ENCODE measurements at regions not wholly inside any gene's neighbourhood (a gene's known extent, or its start where the extent isn't known, plus 50 kb on each side); places are given as distances from the start of the nearest gene placed in this dataset.
"Not testable (repeated sequence)": the region's sequence is repeated elsewhere in the genome, so short reads cannot be mapped to it uniquely, and the experiment has no call there.

DNA sequence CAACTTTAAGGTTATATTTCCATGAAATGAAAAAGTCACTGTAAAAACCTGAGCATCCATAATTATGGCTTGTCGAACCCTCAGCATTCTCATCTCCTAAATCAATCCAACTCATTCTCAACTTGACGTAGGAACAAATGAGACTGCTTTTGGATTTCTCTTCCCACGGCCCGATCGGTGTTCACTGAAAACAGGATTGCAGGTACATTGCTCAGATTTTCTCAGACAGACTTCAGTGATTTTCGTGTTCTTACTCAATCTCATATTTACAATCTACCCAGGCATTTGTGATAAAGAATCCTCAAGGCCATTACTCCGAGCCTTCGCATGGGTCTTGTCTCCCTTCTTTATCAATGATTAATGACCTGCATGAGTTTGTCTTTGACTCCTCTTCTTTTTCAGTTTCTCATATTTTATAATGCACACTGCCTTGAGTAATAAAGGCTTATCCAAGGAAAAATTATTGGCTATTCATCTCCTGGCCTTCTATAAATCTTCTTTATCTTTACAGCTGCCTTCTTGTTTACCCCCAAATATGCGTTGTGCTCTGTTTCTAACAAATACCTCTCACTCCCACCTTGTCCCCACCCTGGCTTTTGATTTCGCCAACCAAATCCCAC lies 90.4 kb upstream of the MYO3A start:
- TF ChIP-seq, protein P1, sequence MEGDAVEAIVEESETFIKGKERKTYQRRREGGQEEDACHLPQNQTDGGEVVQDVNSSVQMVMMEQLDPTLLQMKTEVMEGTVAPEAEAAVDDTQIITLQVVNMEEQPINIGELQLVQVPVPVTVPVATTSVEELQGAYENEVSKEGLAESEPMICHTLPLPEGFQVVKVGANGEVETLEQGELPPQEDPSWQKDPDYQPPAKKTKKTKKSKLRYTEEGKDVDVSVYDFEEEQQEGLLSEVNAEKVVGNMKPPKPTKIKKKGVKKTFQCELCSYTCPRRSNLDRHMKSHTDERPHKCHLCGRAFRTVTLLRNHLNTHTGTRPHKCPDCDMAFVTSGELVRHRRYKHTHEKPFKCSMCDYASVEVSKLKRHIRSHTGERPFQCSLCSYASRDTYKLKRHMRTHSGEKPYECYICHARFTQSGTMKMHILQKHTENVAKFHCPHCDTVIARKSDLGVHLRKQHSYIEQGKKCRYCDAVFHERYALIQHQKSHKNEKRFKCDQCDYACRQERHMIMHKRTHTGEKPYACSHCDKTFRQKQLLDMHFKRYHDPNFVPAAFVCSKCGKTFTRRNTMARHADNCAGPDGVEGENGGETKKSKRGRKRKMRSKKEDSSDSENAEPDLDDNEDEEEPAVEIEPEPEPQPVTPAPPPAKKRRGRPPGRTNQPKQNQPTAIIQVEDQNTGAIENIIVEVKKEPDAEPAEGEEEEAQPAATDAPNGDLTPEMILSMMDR (IDR thresholded peaks at IDR 0.05): no peak
- intact Hi-C loops (cut with micrococcal nuclease): no loop called here
- no peak for DNase-seq
- Histone ChIP-seq H3K4me1 (ENCODE audit: control insufficient read depth, insufficient read depth, low read length) (no peaks in the 10 kb centered on the region), H3K9me3 (ENCODE audit: control insufficient read depth, insufficient read depth, low read length) (no peaks in the 10 kb centered on the region), H3K27me3 (ENCODE audit: control insufficient read depth, insufficient read depth, low read length) (no peaks in the 10 kb centered on the region), H3K4me3 (ENCODE audit: low read length) (no peak overlapping the region), H3K27ac (ENCODE audit: low read length) (no peak overlapping the region), H3K36me3 (ENCODE audit: control insufficient read depth, insufficient read depth, low read length) (no peaks in the 10 kb centered on the region)
- Mint-ChIP-seq H3K36me3 (no peaks in the 10 kb centered on the region), H3K27me3 (ENCODE audit: low read depth in 2 of 2) (no peaks in the 10 kb centered on the region), H3K9me3 (peaks cover 5 to 6% of the 10 kb centered on the region in 2 donors), H3K27ac (no peak overlapping the region), H3K4me1 (no peaks in the 10 kb centered on the region), H3K4me3 (no peak overlapping the region)
- 92% methylated on average over 10 of the region's 10 CpGs for WGBS (ENCODE audit: insufficient coverage)
- ATAC-seq: no peak

DNA sequence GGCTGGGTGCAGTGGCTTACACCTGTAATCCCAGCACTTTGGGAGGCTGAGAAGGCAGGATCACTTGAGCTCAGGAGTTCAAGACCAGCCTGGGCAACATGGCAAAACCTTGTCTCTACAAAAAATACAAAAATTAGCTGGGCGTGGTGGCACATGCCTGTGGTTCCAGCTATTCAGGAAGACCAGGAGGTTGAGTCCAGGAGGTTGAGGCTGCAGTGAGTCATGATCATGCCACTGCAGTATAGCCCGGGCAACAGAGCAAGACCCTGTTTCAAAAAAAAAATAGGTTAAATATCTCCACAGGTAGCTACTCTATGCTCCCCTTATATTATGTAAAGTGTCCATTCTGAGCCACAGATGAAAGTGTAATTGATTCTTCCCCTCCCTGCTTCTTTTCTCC lies 89.3 kb upstream of the MYO3A start:
- H3K36me3 ChIP-seq (ENCODE audit: control insufficient read depth, insufficient read depth, low read length); H3K27ac Mint-ChIP-seq; DNase-seq; H3K27me3 ChIP-seq (ENCODE audit: control insufficient read depth, insufficient read depth, low read length); H3K9me3 Mint-ChIP-seq; intact Hi-C loops (cut with micrococcal nuclease); ATAC-seq; H3K4me1 ChIP-seq (ENCODE audit: control insufficient read depth, insufficient read depth, low read length); H3K27ac ChIP-seq (ENCODE audit: low read length); H3K4me3 ChIP-seq (ENCODE audit: low read length); H3K4me3 Mint-ChIP-seq; H3K4me1 Mint-ChIP-seq; H3K27me3 Mint-ChIP-seq (ENCODE audit: low read depth in 2 of 2); H3K36me3 Mint-ChIP-seq; H3K9me3 ChIP-seq (ENCODE audit: control insufficient read depth, insufficient read depth, low read length): not testable (repeated sequence)
- WGBS (ENCODE audit: insufficient coverage): 92% methylated on average over 1 of the region's 2 CpGs

DNA sequence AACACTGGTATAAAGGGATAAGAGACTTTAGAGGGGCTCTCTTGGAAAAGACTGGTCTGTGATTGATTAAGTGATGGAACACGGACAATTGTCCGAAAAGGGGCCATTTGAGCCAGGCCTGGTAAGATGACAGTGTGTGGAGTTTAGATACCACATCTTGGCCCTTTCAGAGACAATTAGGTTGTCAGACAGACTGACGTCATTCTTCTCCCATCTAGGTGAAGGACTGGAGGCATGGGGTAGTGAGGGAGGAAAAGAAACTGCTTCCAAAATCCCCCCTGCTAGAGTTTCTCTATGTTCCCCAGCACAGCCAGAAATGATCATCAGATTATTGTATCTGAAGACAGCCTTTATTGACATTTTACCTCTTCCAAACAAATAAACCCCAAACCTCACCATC lies 84.8 kb upstream of the MYO3A start:
- no peaks in the 10 kb centered on the region for H3K27me3 ChIP-seq (ENCODE audit: control insufficient read depth, insufficient read depth, low read length)
- intact Hi-C loops (cut with micrococcal nuclease): no loop called here
- no peak for ATAC-seq

DNA sequence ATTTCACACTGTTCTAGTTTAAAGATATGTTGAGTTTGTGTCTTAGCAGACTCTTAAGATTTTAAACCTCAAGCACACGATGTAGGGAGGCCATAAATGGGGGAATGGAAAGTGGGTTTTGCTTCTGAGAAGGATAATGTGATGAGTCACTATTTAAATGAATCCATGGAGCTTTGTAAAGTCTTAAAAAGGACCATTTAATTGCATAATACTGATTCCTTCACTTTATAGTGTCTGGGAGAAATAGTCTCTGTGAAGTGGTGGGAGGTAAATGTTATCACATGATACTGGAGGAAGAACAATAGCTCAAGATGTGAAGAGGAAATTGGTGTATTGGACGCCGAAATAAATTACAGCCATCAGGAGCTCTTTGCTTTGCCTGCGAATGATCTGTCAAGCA lies 84.0 kb upstream of the MYO3A start:
- no peaks in the 10 kb centered on the region for H3K4me1 Mint-ChIP-seq
- no peaks in the 10 kb centered on the region for H3K36me3 ChIP-seq (ENCODE audit: control insufficient read depth, insufficient read depth, low read length)
- no peaks in the 10 kb centered on the region for H3K27me3 Mint-ChIP-seq (ENCODE audit: low read depth in 2 of 2)
- no peak overlapping the region for H3K4me3 ChIP-seq (ENCODE audit: low read length)
- TF ChIP-seq, protein P1 (IDR thresholded peaks at IDR 0.05): no peak
- ATAC-seq: no peak
- no peak for DNase-seq
- no peaks in the 10 kb centered on the region for H3K36me3 Mint-ChIP-seq
- H3K27ac Mint-ChIP-seq: no peak overlapping the region
- 21% methylated on average over 4 of the region's 4 CpGs for WGBS (ENCODE audit: insufficient coverage)
- H3K9me3 ChIP-seq (ENCODE audit: control insufficient read depth, insufficient read depth, low read length): no peaks in the 10 kb centered on the region
- no peak overlapping the region for H3K4me3 Mint-ChIP-seq
- H3K9me3 Mint-ChIP-seq: peaks cover 2 to 6% of the 10 kb centered on the region in 2 donors
- no peaks in the 10 kb centered on the region for H3K4me1 ChIP-seq (ENCODE audit: control insufficient read depth, insufficient read depth, low read length)
- intact Hi-C loops (cut with micrococcal nuclease): no loop called here
- H3K27ac ChIP-seq (ENCODE audit: low read length): no peak overlapping the region
- H3K27me3 ChIP-seq (ENCODE audit: control insufficient read depth, insufficient read depth, low read length): peaks cover 1% of the 10 kb centered on the region

More for the DNA sequence above, 84.8 kb upstream of the MYO3A start:
- Mint-ChIP-seq H3K36me3 (no peaks in the 10 kb centered on the region), H3K4me1 (no peaks in the 10 kb centered on the region), H3K4me3 (no peak overlapping the region), H3K27me3 (ENCODE audit: low read depth in 2 of 2) (no peaks in the 10 kb centered on the region), H3K9me3 (peaks cover 2 to 6% of the 10 kb centered on the region in 2 donors), H3K27ac (no peak overlapping the region)
- Histone ChIP-seq H3K27ac (ENCODE audit: low read length) (no peak overlapping the region), H3K4me3 (ENCODE audit: low read length) (no peak overlapping the region), H3K4me1 (ENCODE audit: control insufficient read depth, insufficient read depth, low read length) (no peaks in the 10 kb centered on the region), H3K9me3 (ENCODE audit: control insufficient read depth, insufficient read depth, low read length) (no peaks in the 10 kb centered on the region), H3K36me3 (ENCODE audit: control insufficient read depth, insufficient read depth, low read length) (no peaks in the 10 kb centered on the region)
- DNase-seq: no peak
- TF ChIP-seq, protein P1 (IDR thresholded peaks at IDR 0.05): no peak
- 92% methylated on average over 2 of the region's 3 CpGs for WGBS (ENCODE audit: insufficient coverage)

Data from natural killer cell (primary cell).